SKM-1 treated with dmso at 0.1 percent for 144 hours (cell line): ENCODE measurements at regions not wholly inside any gene's neighbourhood (a gene's known extent, or its start where the extent isn't known, plus 50 kb on each side); places are given as distances from the start of the nearest gene placed in this dataset.
"Not testable (repeated sequence)": the region's sequence is repeated elsewhere in the genome, so short reads cannot be mapped to it uniquely, and the experiment has no call there.

Experiments
- DNase-seq: peaks from one replicate; lab custom pipeline; 2025; ENCODE audit not compliant: unreplicated experiment; lab: John Stamatoyannopoulos, UW

- DNase-seq = no peak
Observed at GRCh38 chr3:87733671-87734367, 325.0 kb downstream of the CGGBP1 start.

GRCh38 chr3:87732294-87732693 is 326.5 kb downstream of the CGGBP1 start:
- no peak for DNase-seq

DNA sequence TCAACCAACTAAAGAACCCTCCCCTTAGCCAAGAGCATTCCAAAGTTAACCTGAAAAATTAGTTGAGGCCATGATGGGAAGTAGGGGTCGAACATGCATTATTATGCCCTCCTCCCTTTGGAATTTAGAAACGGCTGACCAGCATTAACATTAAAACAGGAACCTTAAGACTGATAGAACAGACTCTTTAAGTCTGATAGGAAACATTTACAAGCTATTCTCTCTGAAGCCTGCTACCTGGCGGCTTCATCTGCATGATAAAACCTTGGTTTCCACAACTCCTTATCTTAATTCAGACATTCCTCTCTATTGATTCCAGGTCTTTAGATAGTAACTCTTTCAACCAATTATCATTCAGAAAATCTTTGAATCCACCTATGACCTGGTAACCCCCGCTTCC is 331.0 kb downstream of the CGGBP1 start:
- DNase-seq = no peak

- no peak for DNase-seq
Observed at GRCh38 chr3:87719060-87719459, 339.7 kb downstream of the CGGBP1 start.

DNA sequence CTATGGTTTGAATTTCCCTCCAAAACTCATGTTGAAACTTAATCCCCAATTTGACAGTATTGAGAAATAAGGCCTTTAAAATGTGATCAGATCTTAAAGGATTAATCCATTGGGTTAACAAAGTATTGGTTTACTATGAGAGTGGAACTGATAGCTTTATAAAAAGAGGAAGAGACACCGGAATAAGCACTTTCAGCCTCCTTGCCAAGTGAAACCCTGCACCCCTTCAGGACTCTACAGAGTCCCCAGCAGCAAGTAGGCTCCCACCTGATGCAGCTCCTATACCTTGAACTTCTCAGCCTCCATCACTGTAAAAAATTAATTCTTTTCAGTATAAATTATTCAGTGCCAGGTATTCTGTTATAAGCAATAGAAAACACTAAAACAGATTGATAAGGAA is 348.3 kb downstream of the CGGBP1 start:
- DNase-seq = no peak

DNA sequence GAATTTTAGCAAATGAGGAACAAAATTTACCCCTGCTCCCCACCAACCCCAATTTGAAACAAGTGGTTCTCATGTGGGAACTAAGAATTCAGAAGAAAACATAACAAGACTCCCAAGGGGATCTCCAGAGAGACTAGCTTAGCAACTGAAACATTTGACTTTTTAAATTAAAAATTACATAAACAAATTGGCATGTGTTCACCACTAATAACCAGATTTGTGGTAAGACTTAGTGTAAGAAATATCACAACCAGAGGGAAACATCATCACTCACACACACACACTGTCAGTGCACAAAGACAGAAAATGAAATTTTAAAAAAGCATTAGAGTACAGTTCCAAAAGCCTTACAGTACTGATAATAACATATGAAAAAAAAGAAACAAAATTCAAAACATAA is 348.8 kb downstream of the CGGBP1 start:
- DNase-seq = no peak

DNA sequence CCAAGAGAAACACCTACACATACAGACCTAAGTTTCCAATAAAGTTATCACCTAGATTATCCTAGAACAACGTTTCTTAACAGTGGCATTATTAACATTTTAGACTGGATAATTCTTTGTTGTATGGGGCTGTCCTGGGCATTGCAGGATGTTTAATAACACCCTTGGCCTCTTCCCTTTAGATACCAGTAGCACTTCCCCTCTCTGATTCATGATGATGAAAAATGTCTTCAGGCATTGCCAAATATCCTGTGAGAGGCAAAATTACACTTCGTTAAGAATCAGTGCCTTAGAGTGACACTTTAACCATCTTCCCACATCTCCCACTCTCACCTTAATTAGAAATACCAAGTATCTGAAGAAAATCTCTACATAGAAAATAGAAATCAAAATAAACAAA is 352.6 kb downstream of the CGGBP1 start:
- peak; percentile 31 for DNase-seq

DNA sequence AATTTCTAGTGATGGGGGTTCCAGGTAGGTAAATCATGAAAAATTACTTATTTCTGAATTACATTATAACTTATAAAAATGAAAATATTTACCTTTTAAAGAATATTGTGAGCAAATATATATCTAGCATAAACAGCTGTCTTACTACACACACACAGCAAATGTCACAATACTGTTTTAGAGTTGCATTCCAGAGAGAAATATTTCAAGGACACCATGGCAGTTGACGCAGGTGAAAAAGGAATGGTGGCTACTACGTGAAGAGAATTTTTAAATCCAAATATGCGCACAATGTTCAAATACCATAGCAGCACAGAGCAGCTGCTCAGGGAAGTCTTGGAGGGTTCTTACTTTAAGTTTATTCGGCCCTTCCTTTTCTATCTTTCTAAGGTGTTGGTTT is 356.2 kb downstream of the CGGBP1 start:
- DNase-seq = no peak

GRCh38 chr3:87696124-87697013 is 362.4 kb downstream of the CGGBP1 start:
- DNase-seq = no peak

- DNase-seq = no peak
Observed at GRCh38 chr3:87694678-87695077, 364.1 kb downstream of the CGGBP1 start.

- DNase-seq = no peak
Observed at GRCh38 chr3:87691109-87691508, 367.7 kb downstream of the CGGBP1 start.

DNA sequence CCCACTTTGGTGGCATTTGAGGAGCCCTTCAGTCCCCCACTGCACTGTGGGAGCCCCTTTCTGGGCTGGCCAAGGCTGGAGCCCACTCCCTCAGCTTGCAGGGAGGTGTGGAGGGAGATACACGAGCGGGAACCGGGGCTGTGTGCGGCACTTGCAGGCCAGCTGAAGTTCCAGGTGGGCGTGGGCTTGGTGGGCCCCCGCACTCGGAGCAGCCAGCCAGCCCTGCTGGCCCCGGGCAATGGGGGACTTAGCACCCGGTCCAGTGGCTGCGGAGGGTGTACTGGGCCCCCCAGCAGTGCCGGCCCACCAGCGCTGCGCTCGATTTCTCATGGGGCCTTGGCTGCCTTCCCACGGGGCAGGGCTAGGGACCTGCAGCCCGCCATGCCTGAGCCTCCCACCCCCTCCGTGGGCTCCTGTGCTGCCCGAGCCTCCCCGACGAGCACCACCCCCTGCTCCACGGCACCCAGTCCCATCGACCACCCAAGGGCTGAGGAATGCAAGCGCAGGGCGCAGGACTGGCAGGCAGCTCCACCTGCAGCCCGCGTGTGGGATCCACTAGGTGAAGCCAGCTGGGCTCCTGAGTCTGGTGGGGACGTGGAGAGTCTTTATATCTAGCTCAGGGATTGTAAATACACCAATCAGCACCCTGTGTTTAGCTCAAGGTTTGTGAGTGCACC is 379.7 kb downstream of the CGGBP1 start:
- DNase-seq = not testable (repeated sequence)

- DNase-seq = no peak
Observed at GRCh38 chr3:87674397-87675161, 384.2 kb downstream of the CGGBP1 start.

GRCh38 chr3:87673132-87673531 is 385.7 kb downstream of the CGGBP1 start:
- DNase-seq = no peak

- no peak for DNase-seq
Observed at GRCh38 chr3:87654184-87654583, 377.8 kb upstream of the POU1F1 start.

DNA sequence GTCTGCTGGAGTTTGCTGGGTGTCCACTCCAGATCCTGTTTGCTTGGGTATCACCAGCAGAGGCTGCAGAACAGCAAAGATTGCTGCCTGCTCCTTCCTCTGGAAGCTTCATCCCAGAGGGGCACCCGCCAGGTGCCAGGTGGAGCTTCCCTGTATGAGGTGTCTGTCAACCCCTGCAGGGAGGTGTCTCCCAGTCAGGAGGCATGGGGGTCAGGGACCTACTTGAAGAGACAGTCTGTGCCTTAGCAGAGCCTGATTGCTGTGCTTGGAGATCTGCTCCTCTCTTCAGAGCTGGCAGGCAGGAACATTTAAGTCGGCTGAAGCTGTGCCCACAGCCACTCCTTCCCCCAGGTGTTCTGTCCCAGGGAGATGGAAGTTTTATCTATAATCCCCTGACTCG is 376.8 kb upstream of the POU1F1 start:
- not testable (repeated sequence) for DNase-seq

DNA sequence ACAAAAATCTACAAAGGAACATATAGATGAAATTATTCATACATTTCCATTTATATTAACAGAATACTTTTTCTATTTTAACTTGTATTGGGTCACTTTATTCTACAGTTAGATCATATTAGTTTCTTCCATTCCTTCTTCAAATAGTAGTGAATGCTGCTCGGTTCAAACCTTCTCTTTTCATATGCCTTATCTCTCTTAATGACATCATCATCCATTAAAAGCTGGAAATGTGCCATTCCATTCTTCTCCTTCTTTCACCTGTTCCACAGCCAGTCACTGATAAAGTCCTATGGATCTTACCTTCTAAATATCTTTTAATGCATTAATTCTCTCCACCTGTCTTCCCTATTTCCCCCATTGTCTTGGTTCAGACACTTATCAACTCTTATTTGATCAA is 358.0 kb upstream of the POU1F1 start:
- no peak for DNase-seq

DNA sequence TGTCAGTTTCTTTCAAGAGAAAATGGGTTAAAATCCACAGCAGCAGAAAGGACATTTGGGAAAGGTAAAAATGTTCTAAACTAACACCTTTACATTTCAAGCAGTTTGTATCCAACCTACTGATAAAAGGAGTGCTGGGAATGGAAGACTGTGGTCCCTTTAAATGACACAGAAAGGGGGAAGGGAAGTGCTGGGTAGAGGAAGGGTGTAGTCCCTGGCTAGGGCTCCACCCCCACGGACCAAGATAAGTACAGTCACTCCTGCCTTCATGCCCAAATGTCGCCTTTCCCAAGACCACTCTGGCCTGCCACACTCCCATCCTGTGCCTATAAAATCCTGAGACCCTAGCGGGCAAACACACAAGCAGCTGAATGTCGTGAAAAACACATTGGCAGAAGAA is 350.9 kb upstream of the POU1F1 start:
- no peak for DNase-seq

DNA sequence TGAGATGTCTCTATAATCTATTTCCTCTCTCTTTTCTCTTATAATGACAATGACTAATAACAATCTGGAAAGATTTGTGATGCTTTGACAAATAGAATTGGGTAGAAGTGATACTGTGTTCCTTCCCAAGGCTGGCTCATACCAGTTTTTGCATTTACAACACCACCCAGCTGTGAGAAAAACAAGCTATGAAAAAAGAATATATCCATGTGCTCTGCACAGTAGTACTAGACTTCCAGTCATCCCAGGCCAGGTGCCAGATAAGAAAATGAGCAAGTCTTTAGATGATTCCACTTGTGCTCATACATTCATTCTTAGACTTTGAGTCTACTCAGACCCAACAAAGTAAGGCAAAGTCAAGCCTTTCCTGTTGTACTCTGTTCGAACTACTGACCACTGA is 350.2 kb upstream of the POU1F1 start:
- DNase-seq = no peak

DNA sequence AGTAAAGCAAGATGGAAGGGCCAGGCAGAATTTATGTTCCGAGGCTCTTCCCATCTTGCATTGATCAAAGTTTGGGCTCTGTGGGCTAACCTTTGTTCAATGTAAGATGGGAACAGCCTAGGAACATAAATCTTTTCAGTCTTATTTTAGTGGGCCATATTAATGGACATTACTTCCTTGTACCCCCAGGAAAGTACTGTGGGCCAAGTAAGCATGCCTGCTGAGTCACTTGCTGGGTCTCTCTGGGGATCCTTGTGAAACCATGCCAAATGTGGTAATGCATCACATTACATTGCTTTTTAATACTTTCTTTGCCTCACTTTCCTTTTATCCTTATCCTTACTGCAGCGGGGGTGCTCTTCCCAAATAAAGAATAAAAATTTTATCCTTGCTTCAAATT is 349.5 kb upstream of the POU1F1 start:
- no peak for DNase-seq

GRCh38 chr3:87624860-87625259 is 348.5 kb upstream of the POU1F1 start:
- no peak for DNase-seq
